ENCODE measurements at regions not wholly inside any gene's neighbourhood (a gene's known extent, or its start where the extent isn't known, plus 50 kb on each side); places are given as distances from the start of the nearest gene placed in this dataset.

DNA sequence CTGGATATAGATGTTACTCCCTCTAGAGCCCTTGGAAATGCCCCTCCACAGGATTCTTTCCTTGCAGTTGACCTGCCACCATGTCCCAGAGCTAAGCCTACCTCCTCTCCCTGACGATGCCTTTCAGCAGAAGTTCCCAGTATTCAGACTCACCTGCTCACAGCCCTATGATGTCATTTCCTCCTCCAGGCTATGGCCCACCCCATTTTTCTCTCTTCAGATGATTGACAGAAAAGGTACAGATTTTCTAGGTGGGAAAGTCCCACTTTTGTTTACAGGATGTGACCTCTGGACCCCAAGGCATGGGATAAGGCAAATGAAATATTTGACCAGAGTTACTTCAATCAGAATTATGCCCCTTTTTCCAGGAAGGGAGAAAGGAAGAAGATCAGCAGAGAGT lies 280.2 kb upstream of the PHYHIPL start:
- no peaks in the 10 kb centered on the region for H3F3A ChIP-seq (ENCODE audit: insufficient read depth, low read length, poor library complexity, severe bottlenecking)
- no peaks in the 10 kb centered on the region for H3K9me2 ChIP-seq (ENCODE audit: insufficient read depth, low read length)
- H3K79me2 ChIP-seq (replicated peaks; ENCODE audit: insufficient read depth, low read length): no peaks in the 10 kb centered on the region
- H3K9me3 ChIP-seq (ENCODE audit: low read length): no peaks in the 10 kb centered on the region
- H2AFZ ChIP-seq (ENCODE audit: low read depth, low read length): no peak overlapping the region
- H3K27ac ChIP-seq (ENCODE audit: low read length): no peak overlapping the region
- H3K27me3 ChIP-seq (ENCODE audit: insufficient read depth, low read depth, low read length): no peaks in the 10 kb centered on the region
- no peak overlapping the region for H3K4me2 ChIP-seq (ENCODE audit: low read length)
- H3K4me3 ChIP-seq (ENCODE audit: low read length): no peak overlapping the region
- no peaks in the 10 kb centered on the region for H4K20me1 ChIP-seq (ENCODE audit: insufficient read depth)
- no peak overlapping the region for H3K9ac ChIP-seq (ENCODE audit: low read length)
- TF ChIP-seq, protein P1, sequence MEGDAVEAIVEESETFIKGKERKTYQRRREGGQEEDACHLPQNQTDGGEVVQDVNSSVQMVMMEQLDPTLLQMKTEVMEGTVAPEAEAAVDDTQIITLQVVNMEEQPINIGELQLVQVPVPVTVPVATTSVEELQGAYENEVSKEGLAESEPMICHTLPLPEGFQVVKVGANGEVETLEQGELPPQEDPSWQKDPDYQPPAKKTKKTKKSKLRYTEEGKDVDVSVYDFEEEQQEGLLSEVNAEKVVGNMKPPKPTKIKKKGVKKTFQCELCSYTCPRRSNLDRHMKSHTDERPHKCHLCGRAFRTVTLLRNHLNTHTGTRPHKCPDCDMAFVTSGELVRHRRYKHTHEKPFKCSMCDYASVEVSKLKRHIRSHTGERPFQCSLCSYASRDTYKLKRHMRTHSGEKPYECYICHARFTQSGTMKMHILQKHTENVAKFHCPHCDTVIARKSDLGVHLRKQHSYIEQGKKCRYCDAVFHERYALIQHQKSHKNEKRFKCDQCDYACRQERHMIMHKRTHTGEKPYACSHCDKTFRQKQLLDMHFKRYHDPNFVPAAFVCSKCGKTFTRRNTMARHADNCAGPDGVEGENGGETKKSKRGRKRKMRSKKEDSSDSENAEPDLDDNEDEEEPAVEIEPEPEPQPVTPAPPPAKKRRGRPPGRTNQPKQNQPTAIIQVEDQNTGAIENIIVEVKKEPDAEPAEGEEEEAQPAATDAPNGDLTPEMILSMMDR (IDR thresholded peaks at IDR 0.05; ENCODE audit: poor library complexity, severe bottlenecking): no peak
- TF ChIP-seq POLR2AphosphoS5 (IDR thresholded peaks at IDR 0.05): no peak
- no peak for TF ChIP-seq SMC3 (conservative IDR thresholded peaks at IDR 0.05; ENCODE audit: poor library complexity)
- no peak for TF ChIP-seq EZH2 (IDR thresholded peaks at IDR 0.05; ENCODE audit: borderline replicate concordance, insufficient read depth, low read length, poor library complexity, severe bottlenecking)
- TF ChIP-seq TAF1 (IDR thresholded peaks at IDR 0.05; ENCODE audit: low read depth): no peak
- TF ChIP-seq EP300 (conservative IDR thresholded peaks at IDR 0.05; ENCODE audit: poor library complexity, severe bottlenecking): no peak
- TF ChIP-seq, protein P2, sequence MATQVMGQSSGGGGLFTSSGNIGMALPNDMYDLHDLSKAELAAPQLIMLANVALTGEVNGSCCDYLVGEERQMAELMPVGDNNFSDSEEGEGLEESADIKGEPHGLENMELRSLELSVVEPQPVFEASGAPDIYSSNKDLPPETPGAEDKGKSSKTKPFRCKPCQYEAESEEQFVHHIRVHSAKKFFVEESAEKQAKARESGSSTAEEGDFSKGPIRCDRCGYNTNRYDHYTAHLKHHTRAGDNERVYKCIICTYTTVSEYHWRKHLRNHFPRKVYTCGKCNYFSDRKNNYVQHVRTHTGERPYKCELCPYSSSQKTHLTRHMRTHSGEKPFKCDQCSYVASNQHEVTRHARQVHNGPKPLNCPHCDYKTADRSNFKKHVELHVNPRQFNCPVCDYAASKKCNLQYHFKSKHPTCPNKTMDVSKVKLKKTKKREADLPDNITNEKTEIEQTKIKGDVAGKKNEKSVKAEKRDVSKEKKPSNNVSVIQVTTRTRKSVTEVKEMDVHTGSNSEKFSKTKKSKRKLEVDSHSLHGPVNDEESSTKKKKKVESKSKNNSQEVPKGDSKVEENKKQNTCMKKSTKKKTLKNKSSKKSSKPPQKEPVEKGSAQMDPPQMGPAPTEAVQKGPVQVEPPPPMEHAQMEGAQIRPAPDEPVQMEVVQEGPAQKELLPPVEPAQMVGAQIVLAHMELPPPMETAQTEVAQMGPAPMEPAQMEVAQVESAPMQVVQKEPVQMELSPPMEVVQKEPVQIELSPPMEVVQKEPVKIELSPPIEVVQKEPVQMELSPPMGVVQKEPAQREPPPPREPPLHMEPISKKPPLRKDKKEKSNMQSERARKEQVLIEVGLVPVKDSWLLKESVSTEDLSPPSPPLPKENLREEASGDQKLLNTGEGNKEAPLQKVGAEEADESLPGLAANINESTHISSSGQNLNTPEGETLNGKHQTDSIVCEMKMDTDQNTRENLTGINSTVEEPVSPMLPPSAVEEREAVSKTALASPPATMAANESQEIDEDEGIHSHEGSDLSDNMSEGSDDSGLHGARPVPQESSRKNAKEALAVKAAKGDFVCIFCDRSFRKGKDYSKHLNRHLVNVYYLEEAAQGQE (IDR thresholded peaks at IDR 0.05; ENCODE audit: borderline replicate concordance): no peak
- TF ChIP-seq MXI1 (conservative IDR thresholded peaks at IDR 0.05; ENCODE audit: poor library complexity, severe bottlenecking): no peak
- TF ChIP-seq RAD21 (conservative IDR thresholded peaks at IDR 0.05): no peak
- no peaks in the 10 kb centered on the region for H3K36me3 ChIP-seq (ENCODE audit: insufficient read depth, low read length)

DNA sequence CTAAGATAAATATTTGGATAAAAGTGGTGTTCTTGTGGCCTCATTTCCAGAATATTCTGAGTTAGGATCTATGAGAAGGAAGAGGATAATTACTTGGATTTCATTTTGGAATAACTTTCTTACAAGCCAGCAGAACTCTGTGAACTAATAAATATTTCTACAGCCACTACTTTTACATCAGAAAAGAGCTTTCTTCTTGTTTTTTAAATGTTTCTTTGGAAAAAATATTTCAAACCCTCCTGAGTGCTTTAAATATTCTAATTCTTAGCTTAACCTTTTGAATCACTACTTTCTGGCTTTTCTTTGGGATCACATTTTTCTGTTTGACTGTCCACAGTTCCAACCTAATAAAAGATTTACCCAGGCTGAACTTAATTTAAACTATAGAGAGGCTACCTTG lies 279.2 kb upstream of the PHYHIPL start:
- no peaks in the 10 kb centered on the region for H3K79me2 ChIP-seq (replicated peaks; ENCODE audit: insufficient read depth, low read length)
- H3K36me3 ChIP-seq (ENCODE audit: insufficient read depth, low read length): no peaks in the 10 kb centered on the region
- no peaks in the 10 kb centered on the region for H3F3A ChIP-seq (ENCODE audit: insufficient read depth, low read length, poor library complexity, severe bottlenecking)
- no peak overlapping the region for H3K4me3 ChIP-seq (ENCODE audit: low read length)
- no peak overlapping the region for H2AFZ ChIP-seq (ENCODE audit: low read depth, low read length)
- no peak overlapping the region for H3K9ac ChIP-seq (ENCODE audit: low read length)
- no peaks in the 10 kb centered on the region for H3K9me3 ChIP-seq (ENCODE audit: low read length)
- H4K20me1 ChIP-seq (ENCODE audit: insufficient read depth): no peaks in the 10 kb centered on the region
- H3K27me3 ChIP-seq (ENCODE audit: insufficient read depth, low read depth, low read length): no peaks in the 10 kb centered on the region
- no peaks in the 10 kb centered on the region for H3K9me2 ChIP-seq (ENCODE audit: insufficient read depth, low read length)
- H3K4me2 ChIP-seq (ENCODE audit: low read length): no peak overlapping the region
- no peak overlapping the region for H3K27ac ChIP-seq (ENCODE audit: low read length)
- TF ChIP-seq, protein P2 (IDR thresholded peaks at IDR 0.05; ENCODE audit: borderline replicate concordance): no peak
